GM12874 (cell line): ENCODE measurements at regions not wholly inside any gene's neighbourhood (a gene's known extent, or its start where the extent isn't known, plus 50 kb on each side); places are given as distances from the start of the nearest gene placed in this dataset.

Source experiments
- CTCF ChIP-seq: IDR thresholded peaks from 2 replicates; pipeline ENCODE4 v1.5.1; 2011; ENCODE audit warnings: low read depth, mild to moderate bottlenecking, control low read depth, low read length, moderate library complexity; ENCODE audit not compliant: insufficient read depth

GRCh38 chr11:59283825-59284772, 71.4 kb upstream of the MPEG1 start:
- peak; percentile 76 for TF ChIP-seq CTCF

GRCh38 chr11:59283311-59283710, 70.6 kb upstream of the MPEG1 start:
- TF ChIP-seq CTCF: no peak

- peak; percentile 30; the same call in 1 of the 2 replicates for TF ChIP-seq CTCF
Measured at GRCh38 chr11:59281177-59281576, 68.5 kb upstream of the MPEG1 start.

- no peak for TF ChIP-seq CTCF
Measured at GRCh38 chr11:59273373-59273841, 60.7 kb upstream of the MPEG1 start.

GRCh38 chr11:59272771-59273372, 60.1 kb upstream of the MPEG1 start:
- no peak for TF ChIP-seq CTCF

GRCh38 chr11:59271811-59272327, 59.1 kb upstream of the MPEG1 start:
- TF ChIP-seq CTCF: no peak

- TF ChIP-seq CTCF: no peak
Measured at GRCh38 chr11:59271247-59271755, 58.6 kb upstream of the MPEG1 start.
